NCI-H2196 (cell line): ENCODE measurements at regions not wholly inside any gene's neighbourhood (a gene's known extent, or its start where the extent isn't known, plus 50 kb on each side); places are given as distances from the start of the nearest gene placed in this dataset.

Experiments used
- DNase-seq: peaks from one replicate; lab custom pipeline; 2025; ENCODE audit not compliant: unreplicated experiment; lab: John Stamatoyannopoulos, UW

GRCh38 chr10:14468023-14468441 is 137.3 kb upstream of the FRMD4A start:
- DNase-seq, result no peak

GRCh38 chr10:14466257-14466656 is 135.5 kb upstream of the FRMD4A start:
- DNase-seq, result no peak

- no peak for DNase-seq
These were observed 129.7 kb upstream of the FRMD4A start for GRCh38 chr10:14460447-14460846.

- DNase-seq, result no peak
These were observed 128.9 kb upstream of the FRMD4A start for GRCh38 chr10:14459665-14460064.

- DNase-seq, result no peak
These were observed 126.1 kb upstream of the FRMD4A start for GRCh38 chr10:14456870-14457266.

- DNase-seq, result no peak
These were observed 125.6 kb upstream of the FRMD4A start for GRCh38 chr10:14456218-14456869.

GRCh38 chr10:14454629-14455028 is 123.9 kb upstream of the FRMD4A start:
- DNase-seq, result no peak

- DNase-seq, result no peak
These were observed 123.5 kb upstream of the FRMD4A start for GRCh38 chr10:14454206-14454605.

GRCh38 chr10:14453593-14453992 is 122.9 kb upstream of the FRMD4A start:
- DNase-seq, result no peak

- DNase-seq, result no peak
These were observed 120.6 kb upstream of the FRMD4A start for GRCh38 chr10:14451341-14451740.

GRCh38 chr10:14450041-14450491 is 119.3 kb upstream of the FRMD4A start:
- DNase-seq, result no peak

GRCh38 chr10:14449293-14449815 is 118.6 kb upstream of the FRMD4A start:
- no peak for DNase-seq

GRCh38 chr10:14448197-14448990 is 117.7 kb upstream of the FRMD4A start:
- no peak for DNase-seq

- DNase-seq, result no peak
These were observed 116.5 kb upstream of the FRMD4A start for GRCh38 chr10:14447094-14447839.

GRCh38 chr10:14439451-14440259 is 108.9 kb upstream of the FRMD4A start:
- DNase-seq, result no peak

GRCh38 chr10:14438576-14438975 is 107.9 kb upstream of the FRMD4A start:
- DNase-seq, result no peak

GRCh38 chr10:14438057-14438456 is 107.3 kb upstream of the FRMD4A start:
- no peak for DNase-seq

- DNase-seq, result no peak
These were observed 105.4 kb upstream of the FRMD4A start for GRCh38 chr10:14435976-14436632.

- DNase-seq, result no peak
These were observed 102.4 kb upstream of the FRMD4A start for GRCh38 chr10:14433147-14433546.

GRCh38 chr10:14431868-14432267 is 101.1 kb upstream of the FRMD4A start:
- DNase-seq, result no peak
